Stimulated activated CD8-positive, alpha-beta memory T cell treated with anti-CD3 and anti-CD28 coated beads, Interleukin-15, amount 100 ng/mL, for 48 hours (primary cell): ENCODE measurements at regions not wholly inside any gene's neighbourhood (a gene's known extent, or its start where the extent isn't known, plus 50 kb on each side); places are given as distances from the start of the nearest gene placed in this dataset.
"Not testable (repeated sequence)": the region's sequence is repeated elsewhere in the genome, so short reads cannot be mapped to it uniquely, and the experiment has no call there.

Experiments used
- DNase-seq, 2 donors: peaks; one replicate each; pipeline ENCODE4 v3.0.0-alpha.2; 2020; ENCODE audit warnings: low read depth in 2 of 2

- no peak for DNase-seq
These were observed 297.4 kb upstream of the SFSWAP start for GRCh38 chr12:131413471-131413870.

GRCh38 chr12:131414155-131414922 is 296.6 kb upstream of the SFSWAP start:
- DNase-seq, result not testable (repeated sequence)

GRCh38 chr12:131415781-131416180 is 295.1 kb upstream of the SFSWAP start:
- DNase-seq, result no peak

GRCh38 chr12:131418121-131418520 is 292.8 kb upstream of the SFSWAP start:
- DNase-seq, result no peak

- no peak for DNase-seq
These were observed 292.0 kb upstream of the SFSWAP start for GRCh38 chr12:131418884-131419283.

GRCh38 chr12:131420867-131421447 is 289.9 kb upstream of the SFSWAP start:
- no peak for DNase-seq

GRCh38 chr12:131421509-131422186 is 289.2 kb upstream of the SFSWAP start:
- no peak for DNase-seq

- no peak for DNase-seq
These were observed 288.7 kb upstream of the SFSWAP start for GRCh38 chr12:131422187-131422520.

- DNase-seq, result no peak
These were observed 288.1 kb upstream of the SFSWAP start for GRCh38 chr12:131422744-131423143.

- DNase-seq, result no peak
These were observed 286.6 kb upstream of the SFSWAP start for GRCh38 chr12:131424270-131424669.

- no peak for DNase-seq
These were observed 285.5 kb upstream of the SFSWAP start for GRCh38 chr12:131425112-131426075.

GRCh38 chr12:131428091-131428685 is 282.7 kb upstream of the SFSWAP start:
- DNase-seq, result no peak

- not testable (repeated sequence) for DNase-seq
These were observed 281.7 kb upstream of the SFSWAP start for GRCh38 chr12:131429221-131429620.

GRCh38 chr12:131429697-131430096 is 281.2 kb upstream of the SFSWAP start:
- not testable (repeated sequence) for DNase-seq

- no peak for DNase-seq
These were observed 280.6 kb upstream of the SFSWAP start for GRCh38 chr12:131430158-131430742.

- DNase-seq, result not testable (repeated sequence)
These were observed 279.7 kb upstream of the SFSWAP start for GRCh38 chr12:131431126-131431655.

GRCh38 chr12:131432532-131433260 is 278.2 kb upstream of the SFSWAP start:
- DNase-seq, result no peak

GRCh38 chr12:131434208-131435125 is 276.4 kb upstream of the SFSWAP start:
- no peak for DNase-seq
